Stimulated activated CD4-positive, alpha-beta T cell treated with anti-CD3 and anti-CD28 coated beads, Interleukin-4, amount 100 ng/mL, for 4 hours (primary cell): ENCODE measurements at regions not wholly inside any gene's neighbourhood (a gene's known extent, or its start where the extent isn't known, plus 50 kb on each side); places are given as distances from the start of the nearest gene placed in this dataset.

ENCODE experiments used
- DNase-seq, 2 experiments: peaks; one replicate each; pipeline ENCODE4 v3.0.0-alpha.2; 2020

- DNase-seq = no peak
Observed at GRCh38 chr7:22676385-22676784, 50.6 kb upstream of the IL6 start.

GRCh38 chr7:22675917-22676343, 51.1 kb upstream of the IL6 start:
- DNase-seq = peak in 1 of 2 experiments; percentile 22

GRCh38 chr7:22675421-22675820, 51.6 kb upstream of the IL6 start:
- no peak for DNase-seq

- DNase-seq = no peak
Observed at GRCh38 chr7:22672846-22673680, 53.9 kb upstream of the IL6 start.

GRCh38 chr7:22671177-22671879, 55.7 kb upstream of the IL6 start:
- no peak for DNase-seq

GRCh38 chr7:22670422-22670815, 56.6 kb upstream of the IL6 start:
- no peak for DNase-seq

GRCh38 chr7:22669692-22670421, 57.1 kb upstream of the IL6 start:
- DNase-seq = no peak

- DNase-seq = no peak
Observed at GRCh38 chr7:22668971-22669401, 58.0 kb upstream of the IL6 start.

- no peak for DNase-seq
Observed at GRCh38 chr7:22667562-22668239, 59.3 kb upstream of the IL6 start.

- no peak for DNase-seq
Observed at GRCh38 chr7:22667187-22667561, 59.8 kb upstream of the IL6 start.

GRCh38 chr7:22666732-22667131, 60.3 kb upstream of the IL6 start:
- no peak for DNase-seq

- no peak for DNase-seq
Observed at GRCh38 chr7:22665923-22666322, 61.1 kb upstream of the IL6 start.

GRCh38 chr7:22664988-22665798, 61.8 kb upstream of the IL6 start:
- DNase-seq = no peak

GRCh38 chr7:22663721-22664120, 63.3 kb upstream of the IL6 start:
- DNase-seq = no peak

GRCh38 chr7:22663357-22663718, 63.7 kb upstream of the IL6 start:
- DNase-seq = no peak

GRCh38 chr7:22662556-22663356, 64.2 kb upstream of the IL6 start:
- DNase-seq = no peak

GRCh38 chr7:22662036-22662435, 65.0 kb upstream of the IL6 start:
- DNase-seq = no peak

GRCh38 chr7:22660732-22661131, 66.3 kb upstream of the IL6 start:
- DNase-seq = no peak

GRCh38 chr7:22660293-22660692, 66.7 kb upstream of the IL6 start:
- DNase-seq = no peak

- no peak for DNase-seq
Observed at GRCh38 chr7:22659741-22660140, 67.3 kb upstream of the IL6 start.

- no peak for DNase-seq
Observed at GRCh38 chr7:22658031-22658430, 69.0 kb upstream of the IL6 start.
